Trophoblast cell (in vitro differentiated cells and primary cell): ENCODE measurements at regions not wholly inside any gene's neighbourhood (a gene's known extent, or its start where the extent isn't known, plus 50 kb on each side); places are given as distances from the start of the nearest gene placed in this dataset.

Source experiments
- DNase-seq, 2 donors: peaks; one replicate each; pipeline ENCODE4 v3.0.0-alpha.2; 2016
- H2AFZ ChIP-seq: 2 replicates; pipeline ENCODE4 v1.6.1; 2013; ENCODE audit warnings: low read length, moderate library complexity, mild to moderate bottlenecking; ENCODE audit not compliant: insufficient read depth, poor library complexity
- H2AK5ac ChIP-seq: 2 replicates; pipeline ENCODE4 v1.6.1; 2013; ENCODE audit warnings: mild to moderate bottlenecking, low read length
- H2BK120ac ChIP-seq: 2 replicates; pipeline ENCODE4 v1.6.1; 2013; ENCODE audit warnings: low read length, mild to moderate bottlenecking, moderate library complexity; ENCODE audit not compliant: insufficient read depth, poor library complexity
- H2BK12ac ChIP-seq: 2 replicates; pipeline ENCODE4 v1.6.1; 2013; ENCODE audit warnings: mild to moderate bottlenecking, low read length, moderate library complexity
- H2BK5ac ChIP-seq: 2 replicates; pipeline ENCODE4 v1.6.1; 2013; ENCODE audit warnings: low read length, low read depth, moderate library complexity, mild to moderate bottlenecking; ENCODE audit not compliant: poor library complexity
- H3K14ac ChIP-seq: 2 replicates; pipeline ENCODE4 v1.6.1; 2013; ENCODE audit warnings: mild to moderate bottlenecking, low read length
- H3K18ac ChIP-seq: 2 replicates; pipeline ENCODE4 v1.6.1; 2013; ENCODE audit warnings: mild to moderate bottlenecking, low read length
- H3K23ac ChIP-seq: 2 replicates; pipeline ENCODE4 v1.6.1; 2013; ENCODE audit warnings: low read length
- H3K27ac ChIP-seq: 2 replicates; pipeline ENCODE4 v1.5.1; 2013; ENCODE audit warnings: low read depth, mild to moderate bottlenecking, inconsistent platforms, low read length, moderate library complexity
- H3K27me3 ChIP-seq: 2 replicates; pipeline ENCODE4 v1.6.1; 2013; ENCODE audit warnings: inconsistent platforms, mild to moderate bottlenecking, low read length, moderate library complexity; ENCODE audit not compliant: insufficient read depth
- H3K36me3 ChIP-seq, 2 experiments: 1 replicate in 1 of 2; 2 replicates in 1 of 2; pipeline ENCODE4 v1.6.1; 2013; ENCODE audit warnings: low read length in 2 of 2, mild to moderate bottlenecking in 2 of 2, moderate library complexity in 1 of 2; ENCODE audit not compliant: insufficient read depth in 2 of 2, control insufficient read depth in 1 of 2
- H3K4ac ChIP-seq: 2 replicates; pipeline ENCODE4 v1.6.1; 2013; ENCODE audit warnings: low read depth, mild to moderate bottlenecking, low read length, moderate library complexity
- H3K4me1 ChIP-seq, 2 experiments: 1 replicate in 1 of 2; 2 replicates in 1 of 2; pipeline ENCODE4 v1.6.1; 2013; ENCODE audit warnings: low read length in 2 of 2, mild to moderate bottlenecking in 2 of 2, moderate library complexity in 1 of 2; ENCODE audit not compliant: insufficient read depth in 2 of 2, control insufficient read depth in 1 of 2
- H3K4me2 ChIP-seq: 2 replicates; pipeline ENCODE4 v1.6.1; 2013; ENCODE audit warnings: inconsistent platforms, mild to moderate bottlenecking, low read length, moderate library complexity
- H3K4me3 ChIP-seq: 2 replicates; pipeline ENCODE4 v1.5.1; 2013; ENCODE audit warnings: mild to moderate bottlenecking, low read depth, low read length, inconsistent platforms
- H3K79me1 ChIP-seq: one replicate; pipeline ENCODE4 v1.6.1; 2013; ENCODE audit warnings: low read length
- H3K79me2 ChIP-seq: 2 replicates; pipeline ENCODE4 v1.6.1; 2013; ENCODE audit warnings: low read length, mild to moderate bottlenecking; ENCODE audit not compliant: control insufficient read depth, insufficient read depth, poor library complexity
- H3K9ac ChIP-seq: 2 replicates; pipeline ENCODE4 v1.6.1; 2013; ENCODE audit warnings: mild to moderate bottlenecking, low read length
- H3K9me3 ChIP-seq: 2 replicates; pipeline ENCODE4 v1.6.1; 2013; ENCODE audit warnings: low read depth, mild to moderate bottlenecking, control low read depth, inconsistent platforms, low read length; ENCODE audit not compliant: insufficient read depth
- H4K12ac ChIP-seq: 2 replicates; pipeline ENCODE4 v1.6.1; 2013; ENCODE audit warnings: low read depth, mild to moderate bottlenecking, low read length, moderate library complexity
- H4K8ac ChIP-seq: 2 replicates; pipeline ENCODE4 v1.6.1; 2013; ENCODE audit warnings: low read depth, mild to moderate bottlenecking, low read length, moderate library complexity
- H4K91ac ChIP-seq: one replicate; pipeline ENCODE4 v1.6.1; 2013; ENCODE audit warnings: low read depth, mild to moderate bottlenecking, low read length, moderate library complexity
- WGBS: extraction: QIAGEN DNeasy Blood & Tissue Kit; methylation state at CpG from one replicate; pipeline ENCODE4 v1.1.7; 2013; ENCODE audit warnings: missing lambda C conversion rate; ENCODE audit not compliant: insufficient read length, insufficient coverage; ENCODE audit errors: extremely low coverage; 5-methylcytosine and 5-hydroxymethylcytosine counted together

DNA sequence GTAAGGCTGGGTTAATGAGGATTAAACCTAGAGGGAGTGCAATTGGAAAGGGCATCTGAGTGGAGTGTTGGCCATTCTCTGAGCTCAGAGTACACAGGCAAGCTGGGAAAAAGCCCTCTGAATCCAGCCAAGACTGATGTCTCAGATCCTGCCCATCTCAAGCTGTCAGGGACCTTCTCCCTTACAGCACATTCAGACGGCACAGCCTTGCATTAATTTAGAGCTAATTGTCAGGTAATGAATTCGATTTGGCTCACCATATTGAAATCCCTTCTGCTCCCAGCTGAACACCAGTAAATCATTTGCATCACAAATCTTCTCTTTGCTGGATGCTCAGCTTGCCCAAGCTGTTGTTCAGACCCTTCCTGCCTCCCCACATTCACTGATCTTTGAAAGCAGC, 399.3 kb upstream of the PODXL start:
- no peaks in the 10 kb centered on the region for H3K27me3 ChIP-seq
- no peak overlapping the region for H2AK5ac ChIP-seq
- H3K79me1 ChIP-seq, result no peaks in the 10 kb centered on the region
- H3K36me3 ChIP-seq, result no peaks in the 10 kb centered on the region
- no peak overlapping the region for H3K9ac ChIP-seq
- no peaks in the 10 kb centered on the region for H3K9me3 ChIP-seq
- no peak overlapping the region for H2BK5ac ChIP-seq
- WGBS, result no CpG with 5 or more reads among the region's 2 CpGs
- H2AFZ ChIP-seq, result no peak overlapping the region
- H3K4me2 ChIP-seq, result no peak overlapping the region
- H3K18ac ChIP-seq, result no peak overlapping the region
- H4K91ac ChIP-seq, result no peak overlapping the region
- no peaks in the 10 kb centered on the region for H3K79me2 ChIP-seq
- no peak overlapping the region for H3K23ac ChIP-seq
- no peak overlapping the region for H4K12ac ChIP-seq
- no peak overlapping the region for H3K14ac ChIP-seq
- H3K27ac ChIP-seq, result no peak overlapping the region
- H3K4ac ChIP-seq, result no peak overlapping the region
- no peak overlapping the region for H2BK120ac ChIP-seq
- H3K4me3 ChIP-seq, result no peak overlapping the region
- no peaks in the 10 kb centered on the region for H3K4me1 ChIP-seq
- DNase-seq, result no peak
- no peak overlapping the region for H4K8ac ChIP-seq
- no peak overlapping the region for H2BK12ac ChIP-seq

- WGBS, result no CpG with 5 or more reads among the region's 3 CpGs
- H3K9ac ChIP-seq, result no peak overlapping the region
- H2BK12ac ChIP-seq, result no peak overlapping the region
- H3K23ac ChIP-seq, result no peak overlapping the region
- no peak overlapping the region for H3K4ac ChIP-seq
- no peaks in the 10 kb centered on the region for H3K4me1 ChIP-seq
- H3K4me2 ChIP-seq, result no peak overlapping the region
- H3K4me3 ChIP-seq, result no peak overlapping the region
- no peaks in the 10 kb centered on the region for H3K79me1 ChIP-seq
- no peak overlapping the region for H4K8ac ChIP-seq
- H2AK5ac ChIP-seq, result no peak overlapping the region
- H2AFZ ChIP-seq, result no peak overlapping the region
- no peaks in the 10 kb centered on the region for H3K79me2 ChIP-seq
- no peak overlapping the region for H3K14ac ChIP-seq
- H3K27ac ChIP-seq, result no peak overlapping the region
- H3K36me3 ChIP-seq, result no peaks in the 10 kb centered on the region
- DNase-seq, result no peak
- no peaks in the 10 kb centered on the region for H3K9me3 ChIP-seq
- no peak overlapping the region for H2BK120ac ChIP-seq
- H4K91ac ChIP-seq, result no peak overlapping the region
- no peak overlapping the region for H2BK5ac ChIP-seq
- no peak overlapping the region for H3K18ac ChIP-seq
- no peaks in the 10 kb centered on the region for H3K27me3 ChIP-seq
- no peak overlapping the region for H4K12ac ChIP-seq
Observed at GRCh38 chr7:131953184-131953583, 396.8 kb upstream of the PODXL start.

DNA sequence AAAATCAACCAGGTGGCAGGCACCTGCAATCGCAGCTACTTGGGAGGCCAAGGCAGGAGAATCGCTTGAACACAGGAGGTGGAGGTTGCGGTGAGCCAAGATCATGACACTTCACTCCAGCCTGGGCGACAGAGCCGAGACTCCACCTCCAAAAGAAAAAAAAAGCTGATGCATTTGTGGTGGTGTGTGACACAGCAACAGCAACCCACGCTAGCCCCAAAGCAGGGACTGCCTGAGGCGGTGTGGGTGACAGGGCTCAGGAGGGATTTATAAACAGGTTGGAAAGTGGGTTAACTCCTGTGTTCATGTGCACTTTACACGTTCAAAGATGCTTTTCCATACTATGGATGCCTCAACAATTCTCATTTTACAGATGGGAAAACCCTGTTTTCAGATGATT, 395.9 kb upstream of the PODXL start:
- Histone ChIP-seq H3K4me3 (no peak overlapping the region), H2BK5ac (no peak overlapping the region), H3K18ac (no peak overlapping the region), H3K4ac (no peak overlapping the region), H2BK12ac (no peak overlapping the region), H3K36me3 (no peaks in the 10 kb centered on the region), H3K9ac (no peak overlapping the region), H3K4me2 (no peak overlapping the region), H3K23ac (no peak overlapping the region), H3K4me1 (no peaks in the 10 kb centered on the region), H2AFZ (no peak overlapping the region), H3K14ac (no peak overlapping the region), H4K8ac (no peak overlapping the region), H3K27ac (no peak overlapping the region), H4K91ac (no peak overlapping the region), H3K27me3 (no peaks in the 10 kb centered on the region), H2BK120ac (no peak overlapping the region), H2AK5ac (no peak overlapping the region), H3K9me3 (no peaks in the 10 kb centered on the region), H3K79me2 (no peaks in the 10 kb centered on the region), H4K12ac (no peak overlapping the region), H3K79me1 (no peaks in the 10 kb centered on the region)
- DNase-seq, result no peak
- no CpG with 5 or more reads among the region's 8 CpGs for WGBS

DNA sequence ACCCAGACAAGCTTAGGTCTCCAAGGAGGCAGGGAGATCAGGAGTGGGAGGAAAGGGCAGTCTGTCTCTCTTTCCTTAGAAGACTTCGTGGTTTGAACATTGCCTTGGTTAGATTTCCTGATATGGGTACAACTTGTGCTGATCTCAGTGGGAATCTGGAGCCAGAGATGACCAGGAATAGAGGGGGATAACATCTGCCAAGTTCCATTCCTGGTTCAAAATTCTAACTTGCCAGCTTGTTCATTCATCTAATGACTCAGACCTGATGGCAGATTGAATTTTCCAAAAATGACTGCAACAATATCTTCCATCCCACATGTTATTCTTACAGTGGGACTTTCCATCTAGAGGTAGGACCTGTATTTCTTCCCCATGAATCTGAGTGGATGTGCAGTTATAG, 394.3 kb upstream of the PODXL start:
- H3K27ac ChIP-seq, result no peak overlapping the region
- no peak overlapping the region for H3K4me2 ChIP-seq
- no peak overlapping the region for H3K9ac ChIP-seq
- H2AFZ ChIP-seq, result no peak overlapping the region
- H3K4ac ChIP-seq, result no peak overlapping the region
- no peak for DNase-seq
- no peak overlapping the region for H2BK5ac ChIP-seq
- no peaks in the 10 kb centered on the region for H3K79me1 ChIP-seq
- H4K91ac ChIP-seq, result no peak overlapping the region
- no peaks in the 10 kb centered on the region for H3K27me3 ChIP-seq
- H3K14ac ChIP-seq, result no peak overlapping the region
- H3K79me2 ChIP-seq, result no peaks in the 10 kb centered on the region
- no peak overlapping the region for H3K4me3 ChIP-seq
- no peaks in the 10 kb centered on the region for H3K9me3 ChIP-seq
- H3K36me3 ChIP-seq, result no peaks in the 10 kb centered on the region
- no peak overlapping the region for H3K18ac ChIP-seq
- H2BK120ac ChIP-seq, result no peak overlapping the region
- H3K23ac ChIP-seq, result no peak overlapping the region
- no peak overlapping the region for H4K8ac ChIP-seq
- H3K4me1 ChIP-seq, result no peaks in the 10 kb centered on the region
- H4K12ac ChIP-seq, result no peak overlapping the region
- WGBS, result no CpG with 5 or more reads among the region's 1 CpG
- no peak overlapping the region for H2AK5ac ChIP-seq
- no peak overlapping the region for H2BK12ac ChIP-seq
